Pancreas (tissue), 10 donors: ENCODE measurements at regions not wholly inside any gene's neighbourhood (a gene's known extent, or its start where the extent isn't known, plus 50 kb on each side); places are given as distances from the start of the nearest gene placed in this dataset.
"Not testable (repeated sequence)": the region's sequence is repeated elsewhere in the genome, so short reads cannot be mapped to it uniquely, and the experiment has no call there.

Experiments
- ATAC-seq, 4 donors: fragments of 200-7000 bp; cut with Tn5 transposase; one replicate each; pipeline versions ENCODE4 v1.8.0 to v1.9.1; 2020; ENCODE audit warnings: mild to moderate bottlenecking in 4 of 4, moderate library complexity in 4 of 4
- DNase-seq, 6 donors: peaks; one replicate each; pipeline ENCODE4 v3.0.0-alpha.2; 2020
- FAIRE-seq: peaks from 2 replicates; lab custom pipeline; 2012; peaks lifted over from hg19 to GRCh38; lab: Jason Lieb, UNC
- H3K27ac ChIP-seq, 4 donors: fragments of 200-600 bp; sonication (generic); 1 replicate in 3 of 4; 2 replicates in 1 of 4; pipeline versions ENCODE4 v1.5.0 to v1.8.0; 2020
- H3K27me3 ChIP-seq, 4 donors: fragments of 200-600 bp; one replicate each; pipeline ENCODE4 v1.8.0; 2021
- H3K36me3 ChIP-seq, 3 donors: fragments of 200-600 bp; sonication (generic) in 1 of 3; one replicate each; pipeline versions ENCODE4 v1.5.0 to v1.8.0; 2020 to 2021
- H3K4me1 ChIP-seq, 3 donors: fragments of 200-600 bp; one replicate each; pipeline ENCODE4 v1.8.0; 2021
- H3K4me3 ChIP-seq, 4 donors: fragments of 200-600 bp; sonication (generic) in 2 of 4; one replicate each; pipeline versions ENCODE4 v1.5.0 to v1.8.0; 2020 to 2021
- H3K9me3 ChIP-seq, 4 donors: fragments of 200-600 bp; one replicate each; pipeline ENCODE4 v1.8.0; 2021
- CTCF ChIP-seq, 4 donors: fragments of 200-600 bp; sonication (generic) in 3 of 4; IDR thresholded peaks; one replicate each; pipeline versions ENCODE4 v1.5.0 to v1.8.0; 2021; ENCODE audit warnings: antibody characterized with exemption in 4 of 4
- WGBS, 2 donors: extraction: QIAGEN DNeasy Blood & Tissue Kit; methylation state at CpG; one replicate each; pipeline ENCODE4 v1.1.7; 2013; 5-methylcytosine and 5-hydroxymethylcytosine counted together
- intact Hi-C, 3 donors: fragments of 100-400 bp; cut with DNase I; formaldehyde crosslinking; loops; one replicate each; pipeline versions ENCODE4 v1.11.1 to v1.14.2; 2022
- donor health status: healthy with polysubstance abuse.
- donor health status: DM: no; HTN: no; CAD: no; lungs with moderate emphysema.
- donor health status: DM: no; HTN: no; CAD: no.
- donor health status: control.
- donor health status: control.
- donor health status: Bipolar disorder and iron deficiency.
- donor health status: DM: yes; HTN: yes; CAD: no.
- donor health status: DM: no; HTN: no; CAD: no.
- donor health status: DM: no; HTN: no; CAD: no.
- donor health status: DM: yes; HTN: yes; CAD: no.

DNA sequence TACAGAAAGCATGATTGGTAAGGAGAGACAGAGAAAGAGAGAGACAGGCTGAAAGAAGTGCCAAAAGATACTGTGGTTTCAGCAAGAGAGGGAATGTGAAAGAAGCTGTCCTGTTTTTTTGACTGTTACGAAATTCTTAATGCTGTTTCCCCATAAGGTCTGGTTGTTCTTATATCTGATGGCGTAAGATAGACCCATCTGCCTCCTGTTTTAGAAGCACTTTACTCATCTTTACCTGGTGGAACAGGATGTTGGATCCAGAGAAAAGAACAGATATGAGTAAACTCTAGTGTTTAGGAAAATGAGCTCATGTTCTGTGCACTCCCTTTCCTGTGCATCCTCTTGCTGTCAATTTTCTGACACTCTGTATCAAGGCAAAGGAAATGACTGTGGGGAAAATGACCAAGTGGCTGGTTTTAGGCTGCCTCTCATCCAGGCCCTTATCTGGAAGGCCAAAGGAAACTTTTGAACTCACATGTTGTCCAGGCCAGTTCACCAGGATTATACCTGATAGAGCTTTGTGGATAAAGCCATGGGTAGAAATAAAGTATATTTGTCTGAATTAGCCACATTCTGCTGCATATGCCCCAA, 311.7 kb upstream of the HTR2C start:
- FAIRE-seq (no peak), ATAC-seq (no peak), DNase-seq (no peak)
- peaks cover 0 to 6% (median 0%) of the 10 kb centered on the region in 4 donors for H3K27me3 ChIP-seq
- intact Hi-C loops = no loop called here
- no peaks in the 10 kb centered on the region for H3K4me1 ChIP-seq
- H3K27ac ChIP-seq = no peak overlapping the region
- TF ChIP-seq CTCF (IDR thresholded peaks at IDR 0.05) = no peak
- H3K36me3 ChIP-seq = no peaks in the 10 kb centered on the region
- H3K4me3 ChIP-seq = no peak overlapping the region
- H3K9me3 ChIP-seq = no peaks in the 10 kb centered on the region
- 60 to 73% methylated on average over 2 of the region's 2 CpGs for WGBS, 2 donors

- H3K27me3 ChIP-seq, H3K9me3 ChIP-seq, H3K27ac ChIP-seq, intact Hi-C loops, H3K4me1 ChIP-seq, H3K36me3 ChIP-seq, H3K4me3 ChIP-seq, FAIRE-seq, ATAC-seq: not testable (repeated sequence)
- 72 to 93% methylated on average over 12 to 20 of the region's 21 CpGs for WGBS, 2 donors
- DNase-seq = peak in 1 of 6 donors; percentile 52
Measured at GRCh38 chrX:114270371-114270770, 313.5 kb upstream of the HTR2C start.

DNA sequence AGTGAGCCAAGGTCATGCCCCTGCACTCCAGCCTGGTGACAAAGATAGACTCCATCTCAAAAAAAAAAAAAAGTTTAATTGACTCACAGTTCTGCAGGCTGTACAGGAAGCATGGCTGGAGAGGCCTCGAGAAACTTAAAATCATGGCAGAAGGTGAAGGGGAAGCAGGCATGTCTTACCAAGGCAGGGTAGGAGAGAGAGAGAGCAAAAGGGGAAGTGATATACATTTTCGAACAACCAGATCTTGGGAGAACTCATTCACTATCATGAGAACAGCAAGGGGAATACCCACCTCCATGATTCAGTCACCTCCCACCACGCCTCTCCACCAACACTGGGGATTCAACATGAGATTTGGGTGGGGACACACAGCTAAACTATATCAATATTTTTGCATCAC, 315.2 kb upstream of the HTR2C start:
- WGBS, 2 donors = 38 to 52% methylated on average over 3 of the region's 3 CpGs
- H3K9me3 ChIP-seq = no peaks in the 10 kb centered on the region
- no peak for FAIRE-seq
- no peak for ATAC-seq
- TF ChIP-seq CTCF (IDR thresholded peaks at IDR 0.05) = no peak
- H3K27me3 ChIP-seq = no peaks in the 10 kb centered on the region
- no peak overlapping the region for H3K4me3 ChIP-seq
- intact Hi-C loops = no loop called here
- H3K4me1 ChIP-seq = no peaks in the 10 kb centered on the region
- no peaks in the 10 kb centered on the region for H3K36me3 ChIP-seq
- DNase-seq = no peak
- no peak overlapping the region for H3K27ac ChIP-seq

DNA sequence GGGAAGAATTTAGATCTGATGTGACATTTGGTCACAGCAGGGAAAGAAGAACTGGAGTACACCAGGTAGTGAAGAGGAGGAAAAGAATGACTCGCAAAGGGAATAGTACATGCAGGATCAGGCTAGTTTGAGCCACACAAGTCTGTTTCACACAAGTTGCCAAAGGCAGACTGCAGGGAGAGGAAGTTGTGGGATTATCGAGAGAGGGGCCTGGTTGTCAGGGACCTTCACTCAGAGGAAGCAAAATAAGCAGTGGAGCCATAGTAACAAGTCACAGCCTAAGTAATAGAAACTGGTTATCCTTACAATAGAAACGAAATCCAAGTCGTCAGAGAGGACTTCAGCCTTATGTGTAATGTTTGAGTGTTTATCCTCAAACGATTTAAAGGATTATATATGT, 316.7 kb upstream of the HTR2C start:
- intact Hi-C loops = no loop called here
- Histone ChIP-seq H3K27ac (no peak overlapping the region), H3K27me3 (no peaks in the 10 kb centered on the region), H3K4me1 (no peaks in the 10 kb centered on the region), H3K9me3 (no peaks in the 10 kb centered on the region), H3K4me3 (no peak overlapping the region), H3K36me3 (no peaks in the 10 kb centered on the region)
- ATAC-seq = no peak
- 51 to 56% methylated on average over 5 of the region's 5 CpGs for WGBS, 2 donors
- DNase-seq = no peak
- no peak for TF ChIP-seq CTCF (IDR thresholded peaks at IDR 0.05)
- no peak for FAIRE-seq

DNA sequence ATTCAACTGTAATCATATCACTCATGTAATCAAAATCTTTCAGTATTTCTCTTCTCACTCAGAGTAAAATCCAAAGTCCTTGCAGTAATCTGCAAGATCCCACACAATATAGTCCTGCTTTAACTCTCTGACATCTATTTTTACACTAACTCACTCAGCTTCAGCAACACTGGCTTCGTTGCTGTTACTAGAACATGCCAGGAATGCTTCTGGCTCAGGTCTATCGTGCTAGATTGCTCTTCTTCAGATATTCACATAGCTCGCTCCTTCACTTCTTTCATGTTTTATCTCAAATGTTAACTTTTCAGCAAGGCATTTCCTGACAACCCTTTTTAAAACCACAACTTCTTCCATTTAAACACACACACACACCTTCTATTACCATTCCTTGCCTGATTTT, 331.7 kb upstream of the HTR2C start:
- WGBS, 2 donors = 31 to 48% methylated on average over 3 of the region's 3 CpGs
- ATAC-seq = no peak
- intact Hi-C loops = no loop called here

More for the DNA sequence above, 331.7 kb upstream of the HTR2C start:
- TF ChIP-seq CTCF (IDR thresholded peaks at IDR 0.05) = no peak
- Histone ChIP-seq H3K27me3 (peaks cover 0 to 15% (median 2%) of the 10 kb centered on the region in 4 donors), H3K36me3 (no peaks in the 10 kb centered on the region), H3K4me3 (no peak overlapping the region), H3K9me3 (no peaks in the 10 kb centered on the region), H3K27ac (no peak overlapping the region), H3K4me1 (no peaks in the 10 kb centered on the region)
- DNase-seq (no peak), FAIRE-seq (no peak)
